ENCODE measurements at regions not wholly inside any gene's neighbourhood (a gene's known extent, or its start where the extent isn't known, plus 50 kb on each side); places are given as distances from the start of the nearest gene placed in this dataset.

- no peak for DNase-seq (ENCODE audit: low read depth, low spot score)
- H3K27ac ChIP-seq: no peak overlapping the region
These were observed 81.9 kb downstream of the FAM43A start for GRCh38 chr3:194767446-194768207.

DNA sequence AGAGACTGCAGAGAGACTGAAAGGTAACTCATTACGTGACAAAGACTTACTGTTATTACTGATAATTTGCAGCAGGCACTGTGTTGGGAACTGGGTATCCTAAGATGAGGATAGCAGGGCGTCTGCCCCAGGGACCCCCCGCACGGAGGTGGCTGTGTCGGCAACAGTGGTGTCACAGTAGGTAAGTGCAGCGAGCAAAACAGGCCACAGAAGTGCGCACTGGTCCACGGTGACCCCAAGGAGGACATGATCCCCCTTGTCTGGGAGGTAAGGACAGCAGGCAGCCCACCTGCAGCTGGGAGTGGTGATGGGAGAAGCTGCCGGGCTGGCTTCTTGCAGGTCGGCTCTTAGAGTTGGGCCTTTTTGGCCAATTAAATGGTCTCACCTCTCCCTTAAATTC is 82.9 kb downstream of the FAM43A start:
- DNase-seq (ENCODE audit: low read depth, low spot score): no peak
- no peak overlapping the region for H3K27ac ChIP-seq

GRCh38 chr3:194769020-194769643 is 83.4 kb downstream of the FAM43A start:
- peak; percentile 77 for DNase-seq (ENCODE audit: low read depth, low spot score)
- no peak overlapping the region for H3K27ac ChIP-seq

DNA sequence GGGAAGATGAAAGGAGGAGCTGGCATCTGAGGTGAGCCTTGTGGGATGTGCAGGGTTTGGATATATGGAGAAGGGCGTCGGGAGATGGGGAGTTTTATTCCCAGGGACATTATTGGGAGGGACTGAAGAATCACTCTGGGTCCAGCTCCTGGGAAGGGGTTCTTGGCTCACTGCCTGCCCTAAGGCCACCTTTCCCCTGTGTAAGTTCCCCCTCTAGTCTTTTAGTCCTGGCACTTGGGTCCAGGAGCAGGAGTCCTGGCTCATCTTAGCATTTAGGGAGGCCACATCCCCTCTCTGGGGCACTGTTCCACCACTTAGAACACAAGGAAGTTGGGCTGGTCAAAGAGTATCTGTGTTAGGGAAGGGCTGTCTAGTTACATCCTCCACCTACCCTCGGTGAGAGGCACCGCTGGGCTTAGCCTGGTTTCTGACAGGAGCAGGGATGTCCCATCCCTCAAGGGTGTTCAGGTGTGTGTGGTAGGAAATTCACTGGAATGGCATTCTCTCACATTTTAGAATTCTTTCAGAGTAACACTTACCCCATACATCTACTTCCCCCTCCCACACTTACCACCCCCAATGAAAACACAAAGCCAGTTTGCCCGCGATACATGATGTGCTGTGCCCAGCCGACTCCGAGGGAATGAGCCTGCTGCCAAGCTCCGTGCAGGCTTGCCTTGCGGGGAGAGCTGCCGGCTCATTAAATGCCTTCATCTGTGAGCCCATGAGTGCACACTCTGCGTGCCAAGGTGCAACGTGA is 86.7 kb downstream of the FAM43A start:
- no peak for DNase-seq (ENCODE audit: low read depth, low spot score)
- H3K27ac ChIP-seq: no peak overlapping the region

- DNase-seq (ENCODE audit: low read depth, low spot score): no peak
- H3K27ac ChIP-seq: no peak overlapping the region
These were observed 87.5 kb downstream of the FAM43A start for GRCh38 chr3:194773216-194773615.

DNA sequence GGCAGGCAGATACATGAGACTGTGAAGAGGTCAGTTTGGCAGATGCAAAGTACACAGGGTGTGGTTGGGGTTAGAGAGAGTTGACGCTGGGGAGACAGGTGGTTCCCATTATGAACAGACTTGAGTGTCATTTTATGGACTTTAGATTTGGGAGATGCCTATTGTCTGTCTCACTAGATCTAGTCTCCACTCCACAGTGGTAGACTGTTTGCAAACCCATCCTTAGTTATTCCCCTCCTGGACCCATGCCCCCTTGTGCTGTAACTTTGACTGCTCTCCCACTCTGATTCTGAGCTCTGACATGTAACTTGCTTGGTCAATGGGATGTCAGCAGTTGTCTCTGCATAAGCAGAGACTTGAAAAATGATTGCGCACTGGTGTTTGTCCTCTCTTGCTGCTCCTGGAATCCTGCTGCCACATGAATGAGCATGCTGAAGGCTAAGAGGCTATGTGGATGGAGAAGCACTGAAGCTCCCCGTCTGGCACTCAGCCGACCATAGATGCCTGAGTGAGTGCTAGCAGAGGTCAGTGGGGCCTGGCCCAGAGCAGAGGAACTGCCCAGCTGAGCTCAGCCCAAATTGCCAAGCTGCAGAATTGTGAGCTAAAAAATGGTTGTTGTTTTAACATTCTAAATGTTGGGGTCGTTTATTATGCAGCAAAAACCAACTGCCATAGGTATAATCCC is 88.2 kb downstream of the FAM43A start:
- H3K27ac ChIP-seq: no peak overlapping the region
- DNase-seq (ENCODE audit: low read depth, low spot score): no peak

DNA sequence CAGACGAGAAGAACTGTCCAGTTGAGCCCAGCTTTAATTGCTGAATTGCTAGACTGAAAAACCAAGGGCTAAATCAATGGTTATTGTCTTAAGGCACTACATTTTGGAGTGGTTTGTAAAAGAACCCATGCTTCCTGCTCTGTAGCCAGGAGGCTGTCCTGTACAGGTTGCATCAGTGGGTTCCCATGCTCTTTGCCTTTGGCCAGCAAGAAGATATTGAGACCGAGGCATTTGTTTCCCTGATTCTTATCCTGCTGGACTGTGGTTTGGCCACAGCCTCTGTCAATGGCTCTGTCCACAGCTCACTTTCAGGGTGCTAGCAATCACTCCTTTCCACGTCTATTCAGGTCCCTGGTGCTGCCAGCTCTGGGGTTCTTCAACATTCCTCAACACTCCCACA is 89.6 kb downstream of the FAM43A start:
- H3K27ac ChIP-seq: no peak overlapping the region
- DNase-seq (ENCODE audit: low read depth, low spot score): no peak

DNA sequence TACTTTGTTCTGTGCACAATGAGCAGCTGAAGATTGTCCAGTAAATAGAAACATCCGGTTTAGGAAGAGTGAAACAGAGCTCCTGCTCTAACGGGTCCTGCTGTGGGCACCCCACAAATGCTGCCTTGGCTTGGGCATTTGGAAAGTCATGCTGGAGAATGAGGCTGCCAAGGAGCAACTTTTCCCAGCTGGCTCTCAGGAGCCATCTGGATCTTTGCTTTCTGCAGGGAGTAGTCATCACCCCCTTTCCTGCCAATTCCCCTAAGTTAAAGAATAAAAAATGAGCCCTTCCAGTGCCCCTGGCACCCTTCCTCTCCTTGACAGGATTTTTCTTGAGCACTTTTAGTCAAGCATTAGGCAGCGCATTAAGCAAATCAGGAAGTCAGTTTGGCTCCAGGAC is 90.0 kb downstream of the FAM43A start:
- H3K27ac ChIP-seq: no peak overlapping the region
- DNase-seq (ENCODE audit: low read depth, low spot score): no peak

GRCh38 chr3:194777729-194778128 is 92.0 kb downstream of the FAM43A start:
- no peak for DNase-seq (ENCODE audit: low read depth, low spot score)

GRCh38 chr3:194779729-194780224 is 94.1 kb downstream of the FAM43A start:
- DNase-seq (ENCODE audit: low read depth, low spot score): no peak
- no peak overlapping the region for H3K27ac ChIP-seq

More at GRCh38 chr3:194777729-194778128, 92.0 kb downstream of the FAM43A start:
- H3K27ac ChIP-seq: no peak overlapping the region

- H3K27ac ChIP-seq: no peak overlapping the region
- DNase-seq (ENCODE audit: low read depth, low spot score): no peak
These were observed 95.0 kb downstream of the FAM43A start for GRCh38 chr3:194780706-194781105.

GRCh38 chr3:194781617-194782016 is 95.9 kb downstream of the FAM43A start:
- H3K27ac ChIP-seq: no peak overlapping the region
- DNase-seq (ENCODE audit: low read depth, low spot score): no peak

GRCh38 chr3:194782698-194783404 is 97.2 kb downstream of the FAM43A start:
- no peak overlapping the region for H3K27ac ChIP-seq
- no peak for DNase-seq (ENCODE audit: low read depth, low spot score)

- H3K27ac ChIP-seq: no peak overlapping the region
- no peak for DNase-seq (ENCODE audit: low read depth, low spot score)
These were observed 98.7 kb downstream of the FAM43A start for GRCh38 chr3:194784361-194784760.

DNA sequence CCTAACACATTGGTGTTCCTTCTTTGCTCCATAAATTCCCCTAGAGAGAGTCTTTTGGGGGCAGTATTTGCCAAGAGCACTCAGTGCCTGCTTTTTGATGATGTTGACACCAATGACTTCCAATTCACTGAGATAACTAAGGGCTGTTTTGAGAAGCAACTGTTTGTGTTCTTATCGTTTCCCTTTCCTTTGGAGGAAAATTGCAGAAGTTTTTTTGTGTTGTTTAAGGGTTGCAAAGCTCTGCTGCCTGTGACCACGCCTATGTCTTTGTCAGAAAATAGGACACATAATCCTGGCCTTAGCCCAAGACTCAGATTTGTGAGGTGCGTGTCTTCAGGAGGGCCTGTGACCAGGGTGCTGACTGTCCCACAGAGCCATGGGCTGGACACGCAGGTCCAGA is 99.6 kb downstream of the FAM43A start:
- H3K27ac ChIP-seq: no peak overlapping the region
- DNase-seq (ENCODE audit: low read depth, low spot score): no peak

GRCh38 chr3:194787072-194787471 is 101.4 kb downstream of the FAM43A start:
- DNase-seq (ENCODE audit: low read depth, low spot score): no peak

GRCh38 chr3:194787650-194788049 is 102.0 kb downstream of the FAM43A start:
- no peak overlapping the region for H3K27ac ChIP-seq
- no peak for DNase-seq (ENCODE audit: low read depth, low spot score)

More at GRCh38 chr3:194787072-194787471, 101.4 kb downstream of the FAM43A start:
- no peak overlapping the region for H3K27ac ChIP-seq

GRCh38 chr3:194792368-194792767 is 106.7 kb downstream of the FAM43A start:
- no peak overlapping the region for H3K27ac ChIP-seq

DNA sequence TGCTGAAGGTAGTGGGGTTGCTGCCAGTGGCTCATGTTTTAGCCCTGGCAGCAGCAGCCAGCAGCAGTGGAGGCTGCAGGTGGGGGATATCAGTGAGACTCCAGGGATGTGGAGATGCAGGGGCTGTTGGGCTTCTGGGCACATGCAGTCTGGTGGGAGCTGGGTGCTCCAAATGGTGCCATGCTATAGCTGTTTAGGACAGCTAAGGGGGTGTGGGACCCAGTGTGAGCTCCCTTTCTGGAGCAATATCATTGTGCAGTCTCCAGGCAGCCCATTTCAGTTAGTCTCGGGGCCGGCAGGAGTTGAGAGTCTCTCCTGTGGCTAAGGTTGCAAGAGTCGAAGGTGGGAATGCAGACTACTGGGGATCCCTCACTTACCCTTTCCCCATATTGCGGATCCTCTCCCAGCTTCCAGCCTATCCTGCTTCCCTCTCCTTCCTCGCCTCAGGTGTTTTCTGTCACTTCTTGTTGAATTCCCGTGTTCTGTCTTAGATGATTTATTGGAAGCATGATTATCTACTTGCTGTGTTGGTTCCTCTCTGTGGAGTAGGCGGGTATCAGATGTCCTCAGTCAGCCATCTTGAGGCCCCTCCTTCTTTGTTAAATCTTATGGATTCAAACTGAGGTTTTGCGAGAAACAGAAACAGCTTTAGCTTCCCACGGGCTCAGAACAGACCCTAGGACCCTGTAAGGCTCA is 112.0 kb downstream of the FAM43A start:
- DNase-seq (ENCODE audit: low read depth, low spot score): no peak
- no peak overlapping the region for H3K27ac ChIP-seq

More at GRCh38 chr3:194792368-194792767, 106.7 kb downstream of the FAM43A start:
- DNase-seq (ENCODE audit: low read depth, low spot score): no peak

Data from epithelial cell of prostate (primary cell).